HG02798 (cell line): ENCODE measurements at regions not wholly inside any gene's neighbourhood (a gene's known extent, or its start where the extent isn't known, plus 50 kb on each side); places are given as distances from the start of the nearest gene placed in this dataset.

ENCODE experiments used
- ATAC-seq: cut with Tn5 transposase; IDR thresholded peaks from one replicate; pipeline ENCODE4 v1.9.1; 2021; ENCODE audit warnings: mild to moderate bottlenecking; ENCODE audit not compliant: unreplicated experiment, poor library complexity

DNA sequence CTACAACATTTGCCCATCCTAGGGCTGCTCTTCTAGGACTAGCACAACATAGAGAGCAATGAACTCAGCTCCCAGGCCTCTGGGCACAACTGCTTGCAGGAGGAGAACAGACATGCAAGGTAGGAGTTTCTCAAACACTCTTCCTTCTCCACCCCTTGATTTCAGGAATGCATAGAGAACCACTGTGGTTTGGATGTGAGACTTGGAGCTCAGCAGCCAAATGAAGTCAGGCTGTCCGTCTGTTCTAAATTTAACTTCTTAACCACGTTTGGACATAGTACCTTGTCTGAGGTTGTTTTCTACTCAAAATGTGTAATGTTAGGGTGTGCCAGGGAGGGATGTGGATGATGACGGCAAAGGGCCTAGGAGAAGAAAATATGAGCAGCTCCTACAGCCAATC is 515.1 kb upstream of the TNC start:
- no peak for ATAC-seq

DNA sequence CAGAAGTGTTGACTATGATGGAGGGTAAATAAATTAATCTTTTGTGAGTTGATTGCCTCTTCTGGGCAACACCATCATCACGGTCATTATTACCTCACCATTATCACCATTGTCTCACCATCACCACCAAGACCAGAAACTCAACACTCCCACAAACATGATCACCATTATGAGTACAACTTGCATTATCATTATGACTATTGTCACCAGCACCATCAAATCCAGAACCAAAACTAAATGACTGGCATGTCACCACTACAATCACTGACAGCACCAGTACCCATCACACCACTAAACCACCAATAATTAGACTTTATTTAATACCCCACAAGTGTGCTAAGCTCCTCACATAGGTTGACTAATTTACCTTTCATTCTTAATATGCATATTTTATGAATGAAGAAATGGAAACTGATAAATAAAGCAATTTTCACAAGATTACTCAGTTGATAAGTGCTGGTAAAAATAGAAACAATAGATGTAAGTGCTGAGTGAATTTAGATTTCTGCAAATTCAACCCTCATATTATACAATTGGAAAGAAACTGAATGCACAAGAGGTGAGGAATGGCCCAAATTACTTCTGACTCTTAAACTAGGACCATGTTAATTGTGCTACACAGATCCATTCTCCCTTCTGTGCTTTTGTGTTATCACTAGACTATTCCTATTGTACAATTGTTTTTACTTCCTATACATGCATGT is 517.8 kb upstream of the PAPPA start:
- no peak for ATAC-seq

- no peak for ATAC-seq
Measured at GRCh38 chr9:115636596-115636995, 517.0 kb upstream of the PAPPA start.

- ATAC-seq, result no peak
Measured at GRCh38 chr9:115637661-115638060, 515.9 kb upstream of the PAPPA start.

- ATAC-seq, result no peak
Measured at GRCh38 chr9:115640887-115641286, 512.7 kb upstream of the PAPPA start.

- ATAC-seq, result no peak
Measured at GRCh38 chr9:115642285-115642684, 511.3 kb upstream of the PAPPA start.

GRCh38 chr9:115643948-115644727 is 509.5 kb upstream of the PAPPA start:
- no peak for ATAC-seq

DNA sequence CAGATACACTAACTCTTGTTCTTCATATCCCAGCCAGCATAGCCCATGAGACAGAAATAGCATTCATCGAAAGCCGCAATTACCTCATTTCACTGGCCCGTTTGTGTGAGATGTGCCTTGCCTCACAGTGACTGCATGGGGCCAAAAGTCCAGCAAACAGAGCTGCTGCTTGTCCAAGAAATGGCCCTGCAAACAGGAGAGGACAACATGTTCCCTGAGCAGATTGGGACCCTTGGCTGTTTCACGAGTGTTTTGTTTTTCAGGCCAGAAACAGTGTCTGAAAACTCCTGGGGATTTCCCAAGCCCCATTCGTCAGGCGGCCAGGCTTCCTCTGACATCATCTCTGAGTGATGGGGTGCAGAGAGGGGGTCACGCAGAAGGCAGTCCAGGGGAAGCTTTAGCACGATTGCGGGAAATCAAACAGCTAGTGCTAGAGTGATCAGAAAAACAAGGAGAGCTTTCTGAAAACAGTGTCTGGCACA is 503.6 kb upstream of the PAPPA start:
- ATAC-seq, result no peak

DNA sequence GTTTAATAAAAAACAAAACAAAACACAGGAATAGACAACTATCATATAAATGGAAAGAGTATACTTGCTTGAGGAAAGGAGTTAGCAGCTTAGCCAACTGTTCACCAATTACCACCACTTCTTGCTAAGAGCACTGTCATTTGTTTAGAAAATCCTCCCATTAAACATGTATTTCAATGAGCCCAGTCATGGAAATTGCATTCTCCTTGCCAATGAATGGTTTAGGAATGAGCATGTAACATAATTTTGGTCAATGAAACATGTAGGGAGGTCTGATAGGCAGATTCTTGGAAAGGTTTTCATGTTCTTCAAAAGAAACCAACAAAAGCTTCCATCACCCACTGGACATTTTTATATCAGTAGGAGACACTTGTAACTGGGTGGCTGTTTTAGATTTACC is 502.8 kb upstream of the PAPPA start:
- ATAC-seq, result no peak

DNA sequence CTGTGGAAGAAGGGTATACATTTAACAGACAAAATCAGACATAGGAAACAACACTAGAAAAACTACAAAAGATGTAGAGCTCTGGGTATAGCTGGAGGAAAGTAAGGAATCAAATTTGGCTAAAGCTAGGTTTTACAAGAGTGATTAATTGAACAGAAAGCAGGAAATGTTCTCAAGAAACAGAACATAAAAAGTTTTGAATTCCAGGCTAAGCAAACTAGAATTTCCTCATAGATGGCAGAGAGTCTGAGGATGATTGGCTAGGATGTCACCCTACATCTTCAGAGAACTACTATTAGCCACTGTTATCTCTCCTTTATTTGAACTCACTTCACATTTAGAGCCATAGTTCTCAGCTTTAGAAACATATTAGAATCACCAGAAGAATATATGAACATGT is 502.1 kb upstream of the PAPPA start:
- no peak for ATAC-seq

DNA sequence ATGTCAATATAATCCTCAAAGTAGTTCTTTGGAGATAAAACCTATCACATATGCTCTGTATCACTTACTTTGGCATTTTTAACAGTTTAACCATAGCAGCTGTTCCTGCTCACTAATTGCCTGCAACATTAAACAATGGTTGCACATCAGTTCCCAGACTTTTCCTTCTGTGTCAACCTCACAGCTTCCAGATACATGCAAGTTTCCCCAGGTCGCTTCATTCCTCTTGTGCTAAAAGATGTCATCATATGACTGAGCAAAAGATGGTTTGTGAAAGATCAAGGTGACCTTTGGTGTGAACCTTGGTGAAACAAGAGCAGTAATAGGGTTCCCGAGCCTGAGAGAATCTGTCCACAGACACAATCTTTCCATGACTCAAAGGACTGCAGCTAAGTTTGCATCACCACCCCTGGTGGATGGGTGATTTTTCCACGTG is 500.4 kb upstream of the PAPPA start:
- ATAC-seq, result no peak

DNA sequence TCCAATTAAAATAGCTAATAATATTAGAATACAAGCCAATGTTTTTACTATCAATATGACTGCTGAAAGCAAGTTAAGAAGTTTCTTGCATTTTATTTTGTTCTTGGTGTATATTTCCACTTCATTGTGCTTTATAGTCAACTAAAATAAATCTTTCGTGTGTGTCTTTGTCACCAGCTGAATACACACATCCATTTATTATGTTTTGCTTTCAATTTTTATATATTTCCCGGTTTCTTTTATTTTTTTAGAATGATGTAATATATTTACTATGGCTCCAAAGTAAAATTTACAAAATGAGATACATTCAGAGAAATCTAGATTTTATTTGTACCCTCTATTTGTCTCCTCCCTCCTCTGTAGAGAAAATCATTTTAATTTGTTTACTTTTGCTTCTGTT is 495.9 kb upstream of the PAPPA start:
- ATAC-seq, result no peak

DNA sequence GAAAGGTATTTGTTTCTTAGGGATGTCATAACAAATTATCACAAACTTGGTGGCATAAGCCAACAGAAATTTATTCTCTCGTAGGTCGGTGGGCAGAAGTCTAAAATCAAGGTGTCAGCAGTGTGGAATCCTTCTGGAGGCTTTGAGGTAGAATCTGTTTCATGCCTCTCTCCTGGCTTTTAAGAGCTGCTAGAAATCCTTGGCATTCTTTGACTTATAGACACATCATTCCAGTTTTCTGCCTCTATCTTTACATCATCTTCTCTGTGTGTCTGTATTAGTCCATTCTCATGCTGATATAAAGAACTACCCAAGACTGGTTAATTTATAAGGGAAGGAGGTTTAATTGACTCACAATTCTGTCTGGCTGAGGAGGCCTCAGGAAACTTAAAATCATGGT is 488.1 kb upstream of the PAPPA start:
- ATAC-seq, result no peak

GRCh38 chr9:115668521-115668920 is 485.1 kb upstream of the PAPPA start:
- no peak for ATAC-seq

GRCh38 chr9:115671236-115671962 is 482.2 kb upstream of the PAPPA start:
- ATAC-seq, result no peak

- ATAC-seq, result no peak
Measured at GRCh38 chr9:115671963-115672305, 481.7 kb upstream of the PAPPA start.

- ATAC-seq, result no peak
Measured at GRCh38 chr9:115672477-115673316, 480.9 kb upstream of the PAPPA start.

GRCh38 chr9:115673599-115673998 is 480.0 kb upstream of the PAPPA start:
- ATAC-seq, result no peak

DNA sequence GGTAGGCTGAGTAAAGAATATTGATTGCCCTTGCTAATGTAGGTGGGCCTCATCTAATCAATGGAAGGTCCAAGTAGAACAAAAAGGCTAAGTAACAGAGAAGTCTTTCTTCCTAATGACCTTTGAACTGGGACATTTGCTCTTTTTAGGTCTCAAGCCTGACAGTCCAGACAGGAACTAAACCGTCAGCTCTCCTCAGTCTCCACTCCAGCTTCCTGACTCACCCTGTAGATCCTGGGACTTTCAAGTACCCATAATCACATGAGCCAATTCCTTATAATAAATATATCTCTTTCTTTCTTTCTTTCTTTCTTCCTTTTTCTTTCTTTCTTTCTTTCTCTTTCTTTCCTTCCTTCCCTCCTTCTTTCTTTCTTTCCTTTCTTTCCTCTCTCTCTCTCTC is 479.5 kb upstream of the PAPPA start:
- ATAC-seq, result no peak

GRCh38 chr9:115675834-115676233 is 477.8 kb upstream of the PAPPA start:
- no peak for ATAC-seq
